Astrocyte (in vitro differentiated cells and primary cell): ENCODE measurements at regions not wholly inside any gene's neighbourhood (a gene's known extent, or its start where the extent isn't known, plus 50 kb on each side); places are given as distances from the start of the nearest gene placed in this dataset.

Source experiments
- DNase-seq: peaks from one replicate; pipeline ENCODE4 v3.0.0-alpha.2; 2010; ENCODE audit warnings: low read depth
- FAIRE-seq: peaks from 2 replicates; lab custom pipeline; 2011; peaks lifted over from hg19 to GRCh38; lab: Jason Lieb, UNC
- H2AFZ ChIP-seq: 2 replicates; pipeline ENCODE4 v1.6.0; 2012; ENCODE audit warnings: low read depth, low read length, inconsistent platforms
- H3K27ac ChIP-seq: 2 replicates; pipeline ENCODE4 v1.5.1; 2011; ENCODE audit warnings: low read depth, low read length, inconsistent platforms
- H3K27me3 ChIP-seq: 2 replicates; pipeline ENCODE4 v1.6.0; 2011; ENCODE audit warnings: low read length, inconsistent platforms; ENCODE audit not compliant: insufficient read depth
- H3K36me3 ChIP-seq: 2 replicates; pipeline ENCODE4 v1.5.1; 2011; ENCODE audit warnings: low read length, inconsistent platforms; ENCODE audit not compliant: insufficient read depth
- H3K4me1 ChIP-seq: 2 replicates; pipeline ENCODE4 v1.5.1; 2011; ENCODE audit warnings: low read length, inconsistent platforms; ENCODE audit not compliant: insufficient read depth
- H3K4me2 ChIP-seq: 2 replicates; pipeline ENCODE4 v1.6.0; 2012; ENCODE audit warnings: low read length, inconsistent platforms
- H3K4me3 ChIP-seq: 2 replicates; pipeline ENCODE4 v1.5.1; 2011; ENCODE audit warnings: low read depth, mild to moderate bottlenecking, low read length, inconsistent platforms; ENCODE audit not compliant: insufficient read depth
- H3K79me2 ChIP-seq: 2 replicates; pipeline ENCODE4 v1.6.0; 2012; ENCODE audit warnings: mild to moderate bottlenecking, low read length, inconsistent platforms; ENCODE audit not compliant: insufficient read depth
- H3K9ac ChIP-seq: 2 replicates; pipeline ENCODE4 v1.6.0; 2012; ENCODE audit warnings: mild to moderate bottlenecking, low read length, inconsistent platforms
- H3K9me3 ChIP-seq: 2 replicates; pipeline ENCODE4 v1.5.1; 2012; ENCODE audit warnings: low read depth, mild to moderate bottlenecking, low read length, inconsistent platforms; ENCODE audit not compliant: insufficient read depth
- H4K20me1 ChIP-seq: 2 replicates; pipeline ENCODE4 v1.6.0; 2012; ENCODE audit warnings: low read length, inconsistent platforms; ENCODE audit not compliant: insufficient read depth
- H3K27ac Mint-ChIP-seq: one replicate; pipeline ENCODE4 v1.8.0; 2021; ENCODE audit warnings: mild to moderate bottlenecking, mixed read lengths; ENCODE audit not compliant: unreplicated experiment
- H3K27me3 Mint-ChIP-seq: one replicate; pipeline ENCODE4 v1.8.0; 2021; ENCODE audit warnings: low read depth, mixed read lengths; ENCODE audit not compliant: unreplicated experiment
- H3K36me3 Mint-ChIP-seq: one replicate; pipeline ENCODE4 v1.8.0; 2021; ENCODE audit warnings: low read depth, mixed read lengths; ENCODE audit not compliant: unreplicated experiment
- H3K4me1 Mint-ChIP-seq: one replicate; pipeline ENCODE4 v1.8.0; 2021; ENCODE audit warnings: low read depth, mixed read lengths; ENCODE audit not compliant: unreplicated experiment
- H3K4me3 Mint-ChIP-seq: one replicate; pipeline ENCODE4 v1.8.0; 2021; ENCODE audit warnings: mild to moderate bottlenecking, moderate library complexity, mixed read lengths; ENCODE audit not compliant: unreplicated experiment
- H3K9me3 Mint-ChIP-seq: one replicate; pipeline ENCODE4 v1.8.0; 2021; ENCODE audit warnings: mild to moderate bottlenecking, mixed read lengths; ENCODE audit not compliant: unreplicated experiment
- EZH2 ChIP-seq: IDR thresholded peaks from 2 replicates; pipeline ENCODE4 v1.6.1; 2012; ENCODE audit warnings: mild to moderate bottlenecking, low read length, inconsistent platforms; ENCODE audit not compliant: insufficient read depth
- TF ChIP-seq, protein P1 (sequence below): IDR thresholded peaks from 2 replicates; pipeline ENCODE4 v1.5.1; 2011; ENCODE audit warnings: low read depth, mild to moderate bottlenecking, inconsistent platforms, low read length, moderate library complexity; ENCODE audit not compliant: insufficient read depth

GRCh38 chr4:143026459-143027170, 158.1 kb upstream of the USP38 start:
- no peaks in the 10 kb centered on the region for H3K36me3 ChIP-seq
- no peak overlapping the region for H3K4me2 ChIP-seq
- no peak for TF ChIP-seq EZH2
- TF ChIP-seq, protein P1, sequence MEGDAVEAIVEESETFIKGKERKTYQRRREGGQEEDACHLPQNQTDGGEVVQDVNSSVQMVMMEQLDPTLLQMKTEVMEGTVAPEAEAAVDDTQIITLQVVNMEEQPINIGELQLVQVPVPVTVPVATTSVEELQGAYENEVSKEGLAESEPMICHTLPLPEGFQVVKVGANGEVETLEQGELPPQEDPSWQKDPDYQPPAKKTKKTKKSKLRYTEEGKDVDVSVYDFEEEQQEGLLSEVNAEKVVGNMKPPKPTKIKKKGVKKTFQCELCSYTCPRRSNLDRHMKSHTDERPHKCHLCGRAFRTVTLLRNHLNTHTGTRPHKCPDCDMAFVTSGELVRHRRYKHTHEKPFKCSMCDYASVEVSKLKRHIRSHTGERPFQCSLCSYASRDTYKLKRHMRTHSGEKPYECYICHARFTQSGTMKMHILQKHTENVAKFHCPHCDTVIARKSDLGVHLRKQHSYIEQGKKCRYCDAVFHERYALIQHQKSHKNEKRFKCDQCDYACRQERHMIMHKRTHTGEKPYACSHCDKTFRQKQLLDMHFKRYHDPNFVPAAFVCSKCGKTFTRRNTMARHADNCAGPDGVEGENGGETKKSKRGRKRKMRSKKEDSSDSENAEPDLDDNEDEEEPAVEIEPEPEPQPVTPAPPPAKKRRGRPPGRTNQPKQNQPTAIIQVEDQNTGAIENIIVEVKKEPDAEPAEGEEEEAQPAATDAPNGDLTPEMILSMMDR: no peak
- H3K9ac ChIP-seq: no peak overlapping the region
- H3K9me3 ChIP-seq: no peaks in the 10 kb centered on the region
- H3K4me1 ChIP-seq: no peaks in the 10 kb centered on the region
- Mint-ChIP-seq H3K27me3 (no peaks in the 10 kb centered on the region), H3K4me3 (no peak overlapping the region), H3K27ac (no peak overlapping the region), H3K36me3 (no peaks in the 10 kb centered on the region), H3K9me3 (peaks cover 9% of the 10 kb centered on the region), H3K4me1 (peaks cover 3% of the 10 kb centered on the region)
- H3K27me3 ChIP-seq: no peaks in the 10 kb centered on the region
- FAIRE-seq: no peak
- H3K27ac ChIP-seq: no peak overlapping the region
- no peaks in the 10 kb centered on the region for H4K20me1 ChIP-seq
- no peak overlapping the region for H2AFZ ChIP-seq
- H3K79me2 ChIP-seq: no peaks in the 10 kb centered on the region
- no peak overlapping the region for H3K4me3 ChIP-seq
- peak; percentile 12 for DNase-seq

GRCh38 chr4:143035661-143036060, 149.1 kb upstream of the USP38 start:
- H3K4me3 Mint-ChIP-seq: no peak overlapping the region
- H3K4me1 Mint-ChIP-seq: no peaks in the 10 kb centered on the region
- H2AFZ ChIP-seq: no peak overlapping the region
- no peak overlapping the region for H3K4me3 ChIP-seq
- H4K20me1 ChIP-seq: no peaks in the 10 kb centered on the region
- no peak for FAIRE-seq
- no peaks in the 10 kb centered on the region for H3K36me3 ChIP-seq
- no peaks in the 10 kb centered on the region for H3K9me3 ChIP-seq
- H3K9me3 Mint-ChIP-seq: no peaks in the 10 kb centered on the region
- H3K27ac Mint-ChIP-seq: no peak overlapping the region
- H3K27me3 Mint-ChIP-seq: no peaks in the 10 kb centered on the region
- no peak overlapping the region for H3K27ac ChIP-seq
- no peak overlapping the region for H3K4me2 ChIP-seq
- H3K9ac ChIP-seq: no peak overlapping the region
- TF ChIP-seq, protein P1: no peak
- no peak for TF ChIP-seq EZH2
- no peaks in the 10 kb centered on the region for H3K4me1 ChIP-seq
- no peaks in the 10 kb centered on the region for H3K36me3 Mint-ChIP-seq
- no peaks in the 10 kb centered on the region for H3K27me3 ChIP-seq
- no peaks in the 10 kb centered on the region for H3K79me2 ChIP-seq
- no peak for DNase-seq

DNA sequence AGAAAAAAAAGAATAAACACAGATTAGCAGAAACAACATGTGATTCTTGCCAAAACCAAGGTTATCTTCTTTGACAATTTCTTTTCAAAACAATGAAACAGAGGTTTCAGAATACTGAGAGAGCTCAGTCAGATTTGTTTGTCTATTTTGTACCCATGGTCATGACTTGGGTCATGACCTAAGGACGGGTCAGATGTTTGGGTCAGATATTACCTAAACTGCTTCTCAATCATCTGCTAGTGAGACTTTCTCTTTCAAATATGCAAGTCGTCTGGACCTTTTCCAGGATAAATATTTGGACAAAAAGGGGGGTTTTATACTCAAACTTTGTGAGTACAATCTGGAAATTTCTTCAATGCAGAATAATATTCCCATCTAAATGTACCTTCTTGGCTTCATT, 148.3 kb upstream of the USP38 start:
- H3K36me3 ChIP-seq: no peaks in the 10 kb centered on the region
- H3K9me3 ChIP-seq: no peaks in the 10 kb centered on the region
- no peaks in the 10 kb centered on the region for H3K79me2 ChIP-seq
- H2AFZ ChIP-seq: no peak overlapping the region
- no peak overlapping the region for H3K4me3 ChIP-seq
- H3K4me1 ChIP-seq: no peaks in the 10 kb centered on the region
- FAIRE-seq (no peak), DNase-seq (no peak)
- Mint-ChIP-seq H3K36me3 (no peaks in the 10 kb centered on the region), H3K27me3 (no peaks in the 10 kb centered on the region), H3K9me3 (no peaks in the 10 kb centered on the region), H3K4me3 (no peak overlapping the region), H3K4me1 (no peaks in the 10 kb centered on the region), H3K27ac (no peak overlapping the region)
- no peak overlapping the region for H3K27ac ChIP-seq
- H4K20me1 ChIP-seq: no peaks in the 10 kb centered on the region
- no peak overlapping the region for H3K4me2 ChIP-seq
- H3K9ac ChIP-seq: no peak overlapping the region
- H3K27me3 ChIP-seq: no peaks in the 10 kb centered on the region
- TF ChIP-seq EZH2: no peak
- TF ChIP-seq, protein P1: no peak
